Aorta (tissue), 5 donors: ENCODE measurements at regions not wholly inside any gene's neighbourhood (a gene's known extent, or its start where the extent isn't known, plus 50 kb on each side); places are given as distances from the start of the nearest gene placed in this dataset.

Experiments
- ATAC-seq: fragments of 200-7000 bp; cut with Tn5 transposase; one replicate; pipeline ENCODE4 v1.9.1; 2022; ENCODE audit warnings: moderate library complexity; ENCODE audit not compliant: low FRiP score
- DNase-seq, 2 donors: peaks; one replicate each; pipeline ENCODE4 v3.0.0-alpha.2; 2020
- H3K27ac ChIP-seq, 2 donors: one replicate each; pipeline ENCODE4 v1.5.1; 2013; ENCODE audit warnings: low read length in 2 of 2, mild to moderate bottlenecking in 2 of 2, moderate library complexity in 2 of 2, control low read depth in 1 of 2, inconsistent platforms in 1 of 2, low read depth in 1 of 2
- H3K27me3 ChIP-seq, 2 donors: one replicate each; pipeline ENCODE4 v1.6.1; 2013; ENCODE audit warnings: control low read depth in 1 of 2, low read length in 1 of 2, mild to moderate bottlenecking in 1 of 2, moderate library complexity in 1 of 2; ENCODE audit not compliant: insufficient read depth in 2 of 2, control insufficient read depth in 1 of 2
- H3K36me3 ChIP-seq, 2 donors: one replicate each; pipeline ENCODE4 v1.6.1; 2013; ENCODE audit warnings: control low read depth in 1 of 2, low read length in 1 of 2, mild to moderate bottlenecking in 1 of 2; ENCODE audit not compliant: insufficient read depth in 2 of 2, control insufficient read depth in 1 of 2
- H3K4me1 ChIP-seq, 2 donors: one replicate each; pipeline ENCODE4 v1.6.1; 2013; ENCODE audit warnings: low read length in 2 of 2, control low read depth in 1 of 2, mild to moderate bottlenecking in 1 of 2, moderate library complexity in 1 of 2; ENCODE audit not compliant: insufficient read depth in 2 of 2, control insufficient read depth in 1 of 2
- H3K4me3 ChIP-seq, 2 donors: one replicate each; pipeline ENCODE4 v1.5.1; 2013; ENCODE audit warnings: low read length in 2 of 2, control low read depth in 1 of 2, mild to moderate bottlenecking in 1 of 2
- H3K9me3 ChIP-seq: one replicate; pipeline ENCODE4 v1.6.1; 2013; ENCODE audit warnings: mild to moderate bottlenecking, low read length; ENCODE audit not compliant: control insufficient read depth
- WGBS, 2 donors: extraction: QIAGEN DNeasy Blood & Tissue Kit; methylation state at CpG; one replicate each; pipeline ENCODE4 v1.1.7; 2013; 5-methylcytosine and 5-hydroxymethylcytosine counted together
- intact Hi-C, 2 donors: fragments of 100-400 bp; cut with DNase I; formaldehyde crosslinking; loops; one replicate each; pipeline versions ENCODE4 v1.14.2 to v1.15.0; 2022
- donor health status: healthy with polysubstance abuse.
- donor health status: Bipolar disorder and iron deficiency.
- donor health status: DM: no; HTN: no; CAD: no.
- donor health status: DM: no; HTN: no; CAD: no.
- donor health status: DM: yes; HTN: yes; CAD: no.

GRCh38 chr2:38438883-38439612 is 62.0 kb upstream of the ATL2 start:
- H3K27me3 ChIP-seq: peaks cover 0 to 1% of the 10 kb centered on the region in 2 donors
- H3K36me3 ChIP-seq: no peaks in the 10 kb centered on the region
- no peak overlapping the region for H3K27ac ChIP-seq
- H3K4me1 ChIP-seq: peaks cover 1 to 3% of the 10 kb centered on the region in 2 donors
- 79 to 82% methylated on average over 2 of the region's 2 CpGs for WGBS, 2 donors
- H3K4me3 ChIP-seq: no peak overlapping the region
- H3K9me3 ChIP-seq: no peaks in the 10 kb centered on the region
- DNase-seq (no peak), ATAC-seq (no peak)
- intact Hi-C loops: no loop called here

DNA sequence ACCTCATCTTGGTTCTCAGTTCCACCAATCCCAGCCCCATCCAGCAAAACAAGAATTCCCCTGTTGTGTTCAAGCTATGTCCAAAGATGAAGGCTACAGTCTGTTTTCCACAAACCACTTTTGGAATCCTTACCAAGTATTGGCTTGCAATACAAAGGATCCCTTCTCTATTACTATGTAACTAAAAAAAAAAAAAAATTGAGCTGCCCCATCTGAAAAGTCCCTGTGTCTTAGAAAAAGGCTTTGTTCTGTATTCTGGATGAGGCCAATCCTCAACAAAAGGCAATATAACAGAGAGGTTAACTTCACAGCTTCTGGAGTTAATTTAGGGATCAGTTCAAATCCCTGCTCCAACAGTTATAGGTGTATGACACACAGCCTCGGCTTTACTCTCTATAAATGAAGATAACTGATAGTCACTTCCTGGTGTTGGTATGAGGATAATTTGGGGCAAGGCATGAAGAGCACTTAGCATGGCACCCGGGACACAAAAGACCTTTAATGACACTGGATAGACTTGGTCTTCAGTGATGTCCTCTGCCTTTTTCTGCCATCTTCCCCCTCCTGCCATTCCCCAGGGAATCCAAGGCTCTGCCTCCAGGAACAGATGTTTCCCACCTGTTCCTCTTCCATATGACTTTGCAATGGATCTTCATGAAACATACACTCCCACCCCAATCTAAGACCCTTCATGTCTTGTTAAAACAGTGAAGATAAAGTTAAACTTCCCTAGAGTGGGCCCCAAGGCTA is 61.2 kb upstream of the ATL2 start:
- no peak for DNase-seq
- H3K27ac ChIP-seq: no peak overlapping the region
- intact Hi-C loops: no loop called here
- WGBS, 2 donors: 88 to 93% methylated on average over 2 of the region's 2 CpGs
- peaks cover 1 to 3% of the 10 kb centered on the region in 2 donors for H3K4me1 ChIP-seq
- no peak overlapping the region for H3K4me3 ChIP-seq
- H3K36me3 ChIP-seq: no peaks in the 10 kb centered on the region
- H3K27me3 ChIP-seq: peaks cover 0 to 1% of the 10 kb centered on the region in 2 donors
- no peak for ATAC-seq
- no peaks in the 10 kb centered on the region for H3K9me3 ChIP-seq

- intact Hi-C loops: no loop called here
- Histone ChIP-seq H3K4me3 (no peak overlapping the region), H3K4me1 (peaks cover 0 to 2% of the 10 kb centered on the region in 2 donors), H3K27ac (no peak overlapping the region), H3K27me3 (peaks cover 0 to 1% of the 10 kb centered on the region in 2 donors), H3K36me3 (no peaks in the 10 kb centered on the region), H3K9me3 (no peaks in the 10 kb centered on the region)
- DNase-seq (no peak), ATAC-seq (no peak)
- 92 to 97% methylated on average over 2 of the region's 2 CpGs for WGBS, 2 donors
These were observed 59.2 kb upstream of the ATL2 start for GRCh38 chr2:38436227-38436664.

DNA sequence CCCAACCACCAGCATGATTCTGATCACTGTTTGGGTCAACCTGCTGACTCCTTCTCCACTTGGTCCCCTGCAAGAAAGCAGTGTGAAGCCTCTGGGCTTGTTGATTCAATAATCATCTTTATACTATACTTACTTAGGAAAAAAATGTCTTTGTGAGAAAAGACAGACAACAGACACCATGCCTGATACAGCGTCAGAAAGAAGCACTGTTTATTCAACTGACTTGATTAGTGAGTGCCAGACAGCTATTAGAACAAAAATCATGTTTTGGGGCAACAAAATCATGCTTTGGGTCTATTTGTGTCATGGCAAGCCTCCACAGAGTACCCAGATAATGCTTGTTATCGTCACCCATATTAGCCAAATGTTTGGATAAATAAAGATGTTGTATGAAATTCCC is 58.7 kb upstream of the ATL2 start:
- no peak for DNase-seq
- intact Hi-C loops: no loop called here
- H3K36me3 ChIP-seq: no peaks in the 10 kb centered on the region
- no peak for ATAC-seq
- no peaks in the 10 kb centered on the region for H3K9me3 ChIP-seq
- H3K4me1 ChIP-seq: peaks cover 0 to 2% of the 10 kb centered on the region in 2 donors
- peaks cover 0 to 1% of the 10 kb centered on the region in 2 donors for H3K27me3 ChIP-seq
- 72 to 86% methylated on average over 2 of the region's 2 CpGs for WGBS, 2 donors
- no peak overlapping the region for H3K27ac ChIP-seq
- no peak overlapping the region for H3K4me3 ChIP-seq

GRCh38 chr2:38434595-38434994 is 57.5 kb upstream of the ATL2 start:
- Histone ChIP-seq H3K27ac (no peak overlapping the region), H3K9me3 (no peaks in the 10 kb centered on the region), H3K4me1 (peaks cover 0 to 2% of the 10 kb centered on the region in 2 donors), H3K4me3 (no peak overlapping the region), H3K27me3 (peaks cover 0 to 1% of the 10 kb centered on the region in 2 donors), H3K36me3 (no peaks in the 10 kb centered on the region)
- intact Hi-C loops: no loop called here
- ATAC-seq (no peak), DNase-seq (no peak)

DNA sequence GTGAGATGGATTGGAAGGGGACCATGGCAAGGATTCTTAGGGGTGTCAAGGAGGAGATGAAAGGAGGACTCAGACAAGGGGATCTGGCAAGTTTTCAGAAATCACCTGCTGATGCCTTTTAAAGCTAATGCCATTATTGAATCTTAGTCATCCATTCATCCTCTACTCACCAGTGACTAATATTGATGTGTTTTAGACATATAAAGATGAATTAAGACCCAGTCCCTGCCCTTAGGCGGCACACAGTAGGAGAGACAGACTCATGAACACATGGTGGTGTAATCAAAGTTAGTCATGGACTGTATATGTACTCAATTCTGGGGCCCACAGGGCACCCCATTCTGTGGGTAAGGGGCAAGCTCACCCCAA is 56.5 kb upstream of the ATL2 start:
- Histone ChIP-seq H3K9me3 (no peaks in the 10 kb centered on the region), H3K36me3 (no peaks in the 10 kb centered on the region), H3K4me3 (no peak overlapping the region), H3K27ac (no peak overlapping the region), H3K27me3 (no peaks in the 10 kb centered on the region), H3K4me1 (peaks cover 0 to 2% of the 10 kb centered on the region in 2 donors)
- 94 to 100% methylated on average over 1 of the region's 1 CpG for WGBS, 2 donors
- ATAC-seq (no peak), DNase-seq (no peak)
- intact Hi-C loops: no loop called here

- WGBS, 2 donors: 55 to 56% methylated on average over 8 of the region's 8 CpGs
- H3K4me3 ChIP-seq: no peak overlapping the region
- ATAC-seq (no peak), DNase-seq (no peak)
- intact Hi-C loops: no loop called here
- H3K4me1 ChIP-seq: peaks cover 0 to 2% of the 10 kb centered on the region in 2 donors
- H3K36me3 ChIP-seq: no peaks in the 10 kb centered on the region
- H3K27ac ChIP-seq: peak overlapping the region in 1 of 2 donors; percentile 67
- no peaks in the 10 kb centered on the region for H3K9me3 ChIP-seq
- H3K27me3 ChIP-seq: no peaks in the 10 kb centered on the region
These were observed 55.9 kb upstream of the ATL2 start for GRCh38 chr2:38432820-38433606.

DNA sequence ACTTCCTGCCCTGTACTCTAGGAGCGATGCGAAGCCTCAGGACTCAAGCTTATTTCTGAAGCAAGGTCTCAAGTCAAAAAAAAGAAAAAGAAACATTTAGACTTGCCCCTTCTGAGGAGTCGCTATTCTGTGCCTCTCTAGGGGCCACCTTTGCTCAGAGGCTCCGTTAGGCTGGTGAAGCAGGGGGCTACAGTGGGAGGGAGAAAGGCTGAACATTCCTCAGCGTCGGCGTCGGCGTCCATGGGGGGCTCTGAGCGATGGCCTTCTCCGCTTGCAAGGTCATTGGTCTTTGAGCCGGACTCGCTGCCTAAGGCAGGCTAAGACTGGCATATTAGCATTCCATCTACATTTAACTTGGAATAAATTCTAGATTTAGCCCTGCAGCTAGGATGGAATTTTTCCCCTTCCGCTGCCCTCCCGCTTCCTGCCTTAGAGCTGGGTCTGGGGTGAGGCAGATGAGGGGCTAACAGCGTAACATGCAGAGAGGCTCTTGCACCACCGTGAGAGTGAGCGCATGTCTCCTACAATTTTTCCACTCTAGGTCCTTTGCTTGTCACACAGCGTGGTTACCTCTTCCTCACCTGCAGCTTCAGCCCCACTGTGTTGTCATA is 53.6 kb upstream of the ATL2 start:
- Histone ChIP-seq H3K27ac (peak overlapping the region in 1 of 2 donors; percentile 47), H3K27me3 (no peaks in the 10 kb centered on the region), H3K4me1 (peaks cover 0 to 2% of the 10 kb centered on the region in 2 donors), H3K9me3 (no peaks in the 10 kb centered on the region), H3K36me3 (no peaks in the 10 kb centered on the region), H3K4me3 (no peak overlapping the region)
- ATAC-seq (no peak), DNase-seq (no peak)
- 38 to 40% methylated on average over 19 of the region's 19 CpGs for whole genome bisulfite sequencing, 2 donors
- intact Hi-C loops: no loop called here
